GM21528 (cell line): ENCODE measurements at regions not wholly inside any gene's neighbourhood (a gene's known extent, or its start where the extent isn't known, plus 50 kb on each side); places are given as distances from the start of the nearest gene placed in this dataset.

Experiments used
- ATAC-seq: cut with Tn5 transposase; IDR thresholded peaks from one replicate; pipeline ENCODE4 v1.9.1; 2021; ENCODE audit warnings: mild to moderate bottlenecking, moderate library complexity; ENCODE audit not compliant: unreplicated experiment, low FRiP score

DNA sequence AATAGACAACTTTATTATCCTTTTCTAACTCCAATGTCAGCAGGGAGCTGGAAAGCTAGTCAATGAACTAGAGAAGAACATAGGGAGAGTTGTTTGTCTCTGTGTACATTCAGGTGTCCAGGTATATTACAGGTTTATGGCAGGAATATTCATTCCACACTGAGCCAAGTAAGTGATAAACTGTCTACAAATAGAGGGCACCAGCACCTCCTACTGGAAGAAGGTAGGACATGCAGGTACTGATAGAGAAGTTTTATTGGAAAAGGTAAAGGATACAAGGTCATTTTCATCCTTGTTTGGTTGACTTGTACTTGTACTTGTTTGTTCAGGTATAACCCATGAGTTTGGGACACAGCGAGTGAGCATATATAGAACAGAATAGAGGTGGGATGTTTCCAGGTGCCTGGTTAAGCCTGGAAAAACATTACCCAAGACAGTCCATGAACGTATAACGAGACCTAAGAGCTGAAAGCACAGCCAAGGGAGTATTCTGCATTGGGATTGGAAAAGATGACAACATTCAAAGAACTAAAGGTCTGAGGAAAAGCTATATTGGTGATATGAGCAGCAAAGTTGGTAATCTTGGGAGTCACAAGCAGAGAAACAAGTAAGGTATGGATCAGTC, 61.4 kb upstream of the PPP1R3C start:
- ATAC-seq, result no peak

DNA sequence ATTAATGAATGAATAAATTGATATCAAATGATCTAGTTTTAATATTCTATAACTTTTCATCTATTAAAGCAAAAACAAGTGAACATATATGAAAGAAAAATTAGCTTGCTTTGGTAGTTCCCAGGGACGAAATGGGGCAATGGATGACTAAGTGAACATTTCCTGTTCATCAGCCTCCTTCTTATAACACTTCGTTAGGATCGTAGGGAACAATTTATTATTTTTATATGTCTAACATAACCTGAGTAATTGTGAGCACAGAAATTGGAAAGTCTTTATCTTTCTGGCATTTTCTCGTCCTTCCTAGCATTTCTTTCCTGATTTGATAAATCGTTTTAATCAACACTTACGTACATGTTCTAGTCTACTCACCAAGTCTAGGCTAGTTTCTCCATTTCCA, 59.1 kb upstream of the PPP1R3C start:
- no peak for ATAC-seq

DNA sequence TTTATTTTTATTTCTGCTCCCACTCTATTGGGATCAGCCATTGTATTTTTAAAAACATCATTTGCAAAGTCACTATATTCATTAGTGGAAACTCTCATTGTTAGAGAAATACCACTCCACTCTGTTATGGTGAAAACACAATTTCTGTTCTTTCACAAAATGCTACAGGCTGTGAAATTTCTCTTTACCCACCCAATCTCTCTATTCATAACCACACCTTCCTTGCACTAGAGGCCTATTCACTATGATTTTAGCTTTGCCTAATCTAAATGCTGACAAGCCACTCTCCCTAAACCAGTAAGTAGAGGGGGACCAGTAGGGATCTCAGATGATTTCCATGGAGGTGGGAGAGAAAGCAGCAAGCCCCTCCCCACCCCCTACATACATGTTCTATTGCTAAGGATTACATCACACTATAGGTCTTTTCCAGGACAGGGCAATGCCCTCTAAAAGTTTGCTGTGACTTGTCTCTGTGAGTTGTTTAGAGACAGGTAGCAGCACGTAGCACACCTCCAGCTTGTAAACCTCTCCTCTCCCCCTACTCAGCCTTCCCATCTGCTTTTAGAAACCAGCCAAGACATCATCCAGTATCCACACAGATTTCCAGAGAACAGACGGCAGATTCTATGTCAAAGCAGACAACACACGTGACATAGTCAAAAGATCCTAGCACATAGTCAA, 58.3 kb upstream of the PPP1R3C start:
- ATAC-seq, result no peak

DNA sequence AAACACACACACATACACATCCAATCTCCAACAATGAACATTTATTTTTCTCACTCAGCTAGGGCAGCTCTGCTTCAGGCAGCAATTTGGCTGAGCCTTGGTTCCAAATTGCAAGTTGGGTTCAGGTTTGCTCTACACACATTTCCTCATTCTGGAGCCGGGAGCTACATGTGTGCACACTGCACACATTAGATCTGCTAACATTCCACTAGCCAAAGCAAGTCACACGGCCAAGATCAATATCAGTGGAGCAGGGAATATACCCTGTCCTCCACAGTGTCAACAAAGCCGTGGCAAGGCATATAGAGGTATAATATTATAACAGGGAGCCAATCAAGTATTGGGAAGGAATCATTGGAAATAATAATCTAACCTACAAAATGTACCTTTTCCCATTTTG, 57.5 kb upstream of the PPP1R3C start:
- no peak for ATAC-seq

DNA sequence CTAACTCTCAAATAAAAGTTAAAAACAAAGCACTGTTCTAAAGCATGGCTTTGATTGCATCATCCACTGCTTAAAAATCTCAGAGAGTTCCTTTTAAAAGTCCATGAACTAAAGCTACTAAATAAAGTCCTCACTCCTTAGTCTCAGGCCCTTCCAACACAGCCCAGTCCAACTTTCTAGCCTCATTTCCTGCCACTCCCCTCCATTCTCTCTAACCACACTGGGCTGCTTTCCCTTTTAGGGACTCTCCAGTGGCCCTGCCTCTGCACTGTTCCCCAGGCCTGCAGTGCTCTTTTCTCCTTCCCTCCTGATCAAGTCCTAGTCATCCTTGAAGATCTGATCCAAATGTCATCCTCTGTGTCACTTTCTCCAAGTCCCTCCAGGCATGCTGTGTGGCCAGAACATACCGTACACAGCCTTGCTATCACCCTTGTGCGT, 56.9 kb upstream of the PPP1R3C start:
- no peak for ATAC-seq

- ATAC-seq, result no peak
Observed at GRCh38 chr10:91684841-91685240, 52.0 kb upstream of the PPP1R3C start.

DNA sequence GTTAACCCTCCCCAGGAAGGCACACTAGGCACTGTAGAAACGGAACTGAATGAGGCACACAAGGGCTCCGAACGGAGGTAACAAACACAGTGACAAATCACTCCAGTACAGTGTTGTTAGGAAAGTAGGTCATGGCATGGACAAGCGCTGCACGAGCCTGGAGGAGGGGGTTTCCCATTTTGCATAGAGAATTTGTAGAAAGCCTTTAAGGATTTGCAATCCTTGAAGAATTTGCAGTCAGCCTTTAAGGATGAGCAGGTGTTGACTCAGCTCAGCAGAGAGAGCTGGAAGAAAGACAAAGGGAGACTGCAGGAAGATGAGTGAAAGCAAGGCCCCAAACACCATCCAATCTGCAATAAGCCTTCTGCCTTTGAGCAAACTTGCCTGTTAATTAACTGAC, 51.1 kb upstream of the PPP1R3C start:
- no peak for ATAC-seq

DNA sequence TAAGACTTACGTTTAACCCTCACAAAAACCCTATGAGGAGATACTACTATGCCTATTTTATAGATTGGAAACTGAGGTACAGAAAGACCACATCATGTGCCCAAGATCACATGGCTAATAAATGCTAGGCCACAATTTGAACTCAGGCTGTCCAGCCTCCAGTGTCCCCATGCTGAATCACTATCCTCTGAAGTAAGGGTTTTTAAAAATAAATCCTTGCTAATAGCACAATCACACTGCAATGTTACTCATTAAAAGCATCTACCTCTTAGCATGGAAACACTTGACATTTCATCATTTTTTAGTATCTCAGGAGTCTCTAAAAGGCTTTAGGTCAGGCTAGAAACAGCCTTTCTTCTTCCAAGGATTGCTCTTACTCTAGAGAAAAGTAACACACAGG, 50.0 kb upstream of the PPP1R3C start:
- ATAC-seq, result no peak
